HG02870 (cell line): ENCODE measurements at regions not wholly inside any gene's neighbourhood (a gene's known extent, or its start where the extent isn't known, plus 50 kb on each side); places are given as distances from the start of the nearest gene placed in this dataset.
A peak's percentile ranks its signal among the peaks of the same experiment; 100 is the strongest.

Experiments
- ATAC-seq: cut with Tn5 transposase; IDR thresholded peaks from one replicate; pipeline ENCODE4 v1.9.1; 2021; ENCODE audit warnings: mild to moderate bottlenecking, moderate library complexity; ENCODE audit not compliant: unreplicated experiment

GRCh38 chr3:101091489-101091888 is 98.3 kb upstream of the ABI3BP start:
- ATAC-seq, result no peak

GRCh38 chr3:101085752-101086151 is 92.5 kb upstream of the ABI3BP start:
- no peak for ATAC-seq

GRCh38 chr3:101084404-101084803 is 91.2 kb upstream of the ABI3BP start:
- ATAC-seq, result no peak

GRCh38 chr3:101081999-101082398 is 88.8 kb upstream of the ABI3BP start:
- ATAC-seq, result no peak

GRCh38 chr3:101081446-101081845 is 88.2 kb upstream of the ABI3BP start:
- no peak for ATAC-seq

- ATAC-seq, result no peak
Observed at GRCh38 chr3:101077361-101078011, 84.3 kb upstream of the ABI3BP start.

GRCh38 chr3:101074518-101074917 is 81.3 kb upstream of the ABI3BP start:
- no peak for ATAC-seq

GRCh38 chr3:101072300-101072699 is 79.1 kb upstream of the ABI3BP start:
- ATAC-seq, result no peak

- no peak for ATAC-seq
Observed at GRCh38 chr3:101070799-101071121, 77.5 kb upstream of the ABI3BP start.

GRCh38 chr3:101069901-101070798 is 76.9 kb upstream of the ABI3BP start:
- peak; percentile 88 for ATAC-seq

- ATAC-seq, result no peak
Observed at GRCh38 chr3:101068876-101069606, 75.8 kb upstream of the ABI3BP start.

GRCh38 chr3:101066711-101067129 is 73.5 kb upstream of the ABI3BP start:
- no peak for ATAC-seq

GRCh38 chr3:101065962-101066361 is 72.7 kb upstream of the ABI3BP start:
- no peak for ATAC-seq

GRCh38 chr3:101063401-101063800 is 70.2 kb upstream of the ABI3BP start:
- ATAC-seq, result no peak

GRCh38 chr3:101061312-101061711 is 68.1 kb upstream of the ABI3BP start:
- no peak for ATAC-seq

GRCh38 chr3:101050866-101051265 is 57.6 kb upstream of the ABI3BP start:
- ATAC-seq, result no peak

- no peak for ATAC-seq
Observed at GRCh38 chr3:101050046-101050445, 56.8 kb upstream of the ABI3BP start.

- no peak for ATAC-seq
Observed at GRCh38 chr3:101049532-101049931, 56.3 kb upstream of the ABI3BP start.

GRCh38 chr3:101043687-101044078 is 50.5 kb upstream of the ABI3BP start:
- ATAC-seq, result no peak

GRCh38 chr3:101042996-101043686 is 49.9 kb upstream of the ABI3BP start:
- no peak for ATAC-seq
